PC-3 (cell line): ENCODE measurements at regions not wholly inside any gene's neighbourhood (a gene's known extent, or its start where the extent isn't known, plus 50 kb on each side); places are given as distances from the start of the nearest gene placed in this dataset.

Experiments used
- CTCF ChIP-seq: fragments of 300-600 bp; sonication (generic); conservative IDR thresholded peaks from 2 replicates; pipeline ENCODE4 v1.5.1; 2017; ENCODE audit warnings: antibody characterized with exemption, low read depth, mild to moderate bottlenecking, low read length
- EZH2phosphoT487 ChIP-seq: fragments of 300-600 bp; sonication (generic); IDR thresholded peaks from 2 replicates; pipeline ENCODE4 v1.6.1; 2018; ENCODE audit warnings: mild to moderate bottlenecking, antibody characterized with exemption, low read length, borderline replicate concordance

- TF ChIP-seq CTCF (no peak), EZH2phosphoT487 (no peak)
Observed at GRCh38 chr3:3600665-3601340, 198.4 kb upstream of the LRRN1 start.
